ENCODE measurements at regions not wholly inside any gene's neighbourhood (a gene's known extent, or its start where the extent isn't known, plus 50 kb on each side); places are given as distances from the start of the nearest gene placed in this dataset.

DNA sequence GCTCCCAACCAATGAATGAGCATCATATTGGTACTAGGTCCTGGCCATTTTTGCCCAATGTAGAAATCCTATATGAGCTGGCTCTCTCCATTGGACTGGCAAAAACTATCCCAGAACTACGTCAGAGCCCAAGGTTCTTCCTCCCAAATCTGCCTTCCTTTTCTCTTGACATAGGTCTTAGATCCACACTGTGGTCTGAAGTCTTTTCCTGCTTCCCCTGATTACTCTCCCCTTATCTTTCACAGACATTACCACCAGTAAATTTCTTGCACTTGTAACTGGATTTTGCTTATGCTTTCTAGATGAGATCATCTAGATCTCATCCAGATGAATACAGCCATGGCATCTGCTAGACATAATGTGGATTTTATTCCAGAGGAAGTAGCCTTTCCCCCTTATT is 141.2 kb upstream of the GADL1 start:
- 94% methylated on average over 1 of the region's 1 CpG for WGBS
- Histone ChIP-seq H3K4me3 (ENCODE audit: low read length in 2 of 2) (no peak overlapping the region), H3K27me3 (ENCODE audit: control insufficient read depth in 2 of 2, insufficient read depth in 1 of 2, low read length in 1 of 2) (no peaks in the 10 kb centered on the region), H3K4me1 (ENCODE audit: control insufficient read depth in 2 of 2, insufficient read depth in 2 of 2, low read length in 2 of 2) (no peaks in the 10 kb centered on the region), H3K36me3 (ENCODE audit: control insufficient read depth in 2 of 2, insufficient read depth in 2 of 2, low read length in 1 of 2) (no peaks in the 10 kb centered on the region), H3K9me3 (ENCODE audit: control insufficient read depth in 2 of 2, insufficient read depth in 1 of 2, low read length in 1 of 2) (no peaks in the 10 kb centered on the region), H3K27ac (ENCODE audit: low read depth in 1 of 2, low read length in 1 of 2) (no peak overlapping the region)
- DNase-seq (ENCODE audit: low read depth in 6 of 9, low spot score in 9 of 9), result no peak

DNA sequence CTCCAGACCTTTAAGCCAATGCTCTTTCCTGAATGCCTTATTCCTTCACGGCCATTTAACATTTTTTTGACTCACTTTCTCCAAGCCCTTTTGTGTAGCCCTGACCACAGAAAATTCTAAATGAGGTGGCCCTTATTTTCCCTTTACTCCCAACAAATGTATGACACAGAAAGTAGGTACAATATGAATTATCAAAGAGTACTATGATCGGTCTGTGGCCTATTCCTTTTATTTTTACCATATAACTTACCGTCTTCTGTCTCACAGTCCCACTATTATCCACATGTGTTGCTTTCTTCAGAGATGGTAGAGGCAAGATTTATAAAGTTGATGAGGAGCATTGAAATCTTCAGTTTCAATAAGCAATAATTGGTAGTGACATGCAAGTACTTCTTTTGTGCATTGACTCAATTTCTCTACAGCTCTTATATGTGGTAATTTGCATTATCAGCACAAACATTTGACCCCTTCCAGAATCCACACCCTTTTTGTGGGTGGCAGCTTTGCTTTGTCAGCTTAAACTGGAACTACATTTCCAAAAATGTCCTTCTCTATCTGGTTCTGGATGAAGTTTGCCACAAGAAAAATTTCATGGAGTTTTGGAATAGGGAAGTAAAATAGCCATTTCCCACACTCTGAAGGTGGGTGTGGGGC is 143.8 kb upstream of the GADL1 start:
- no peaks in the 10 kb centered on the region for H3K4me1 ChIP-seq (ENCODE audit: control insufficient read depth in 2 of 2, insufficient read depth in 2 of 2, low read length in 2 of 2)
- no peak overlapping the region for H3K27ac ChIP-seq (ENCODE audit: low read depth in 1 of 2, low read length in 1 of 2)
- peaks cover 0 to 8% of the 10 kb centered on the region in 2 donors for H3K9me3 ChIP-seq (ENCODE audit: control insufficient read depth in 2 of 2, insufficient read depth in 1 of 2, low read length in 1 of 2)
- WGBS, result 98% methylated on average over 3 of the region's 3 CpGs
- DNase-seq (ENCODE audit: low read depth in 6 of 9, low spot score in 9 of 9), result no peak
- no peaks in the 10 kb centered on the region for H3K27me3 ChIP-seq (ENCODE audit: control insufficient read depth in 2 of 2, insufficient read depth in 1 of 2, low read length in 1 of 2)
- H3K36me3 ChIP-seq (ENCODE audit: control insufficient read depth in 2 of 2, insufficient read depth in 2 of 2, low read length in 1 of 2), result no peaks in the 10 kb centered on the region
- no peak overlapping the region for H3K4me3 ChIP-seq (ENCODE audit: low read length in 2 of 2)

DNA sequence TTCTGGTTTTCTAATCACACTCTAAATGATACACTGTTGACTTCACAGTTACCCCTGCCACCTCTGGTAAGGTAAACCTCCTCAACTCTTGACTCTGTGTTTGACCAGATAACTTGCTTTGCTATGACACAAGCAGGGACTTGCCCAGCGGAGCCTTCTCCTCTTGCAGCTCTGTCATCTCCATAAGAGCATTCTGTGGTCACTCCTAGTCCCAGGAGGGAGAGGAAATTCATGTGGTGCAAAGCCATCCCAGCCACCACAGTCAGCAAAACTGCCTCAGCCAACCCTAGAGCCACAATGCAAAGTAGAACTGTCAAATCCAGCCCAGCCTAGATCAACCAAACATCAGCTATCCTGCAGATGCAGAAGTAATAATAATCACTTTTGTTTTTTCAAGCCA is 144.7 kb upstream of the GADL1 start:
- H3K4me3 ChIP-seq (ENCODE audit: low read length in 2 of 2), result no peak overlapping the region
- no peak overlapping the region for H3K27ac ChIP-seq (ENCODE audit: low read depth in 1 of 2, low read length in 1 of 2)
- 95% methylated on average over 1 of the region's 1 CpG for WGBS
- DNase-seq (ENCODE audit: low read depth in 6 of 9, low spot score in 9 of 9), result no peak
- H3K4me1 ChIP-seq (ENCODE audit: control insufficient read depth in 2 of 2, insufficient read depth in 2 of 2, low read length in 2 of 2), result no peaks in the 10 kb centered on the region
- no peaks in the 10 kb centered on the region for H3K27me3 ChIP-seq (ENCODE audit: control insufficient read depth in 2 of 2, insufficient read depth in 1 of 2, low read length in 1 of 2)
- peaks cover 0 to 8% of the 10 kb centered on the region in 2 donors for H3K9me3 ChIP-seq (ENCODE audit: control insufficient read depth in 2 of 2, insufficient read depth in 1 of 2, low read length in 1 of 2)
- H3K36me3 ChIP-seq (ENCODE audit: control insufficient read depth in 2 of 2, insufficient read depth in 2 of 2, low read length in 1 of 2), result no peaks in the 10 kb centered on the region

GRCh38 chr3:31041161-31041978 is 146.9 kb upstream of the GADL1 start:
- Histone ChIP-seq H3K27ac (ENCODE audit: low read depth in 1 of 2, low read length in 1 of 2) (peak overlapping the region in 1 of 2 donors; percentile 7), H3K4me1 (ENCODE audit: control insufficient read depth in 2 of 2, insufficient read depth in 2 of 2, low read length in 2 of 2) (no peaks in the 10 kb centered on the region)

GRCh38 chr3:31043184-31043819 is 148.8 kb upstream of the GADL1 start:
- Histone ChIP-seq H3K27ac (ENCODE audit: low read depth in 1 of 2, low read length in 1 of 2) (no peak overlapping the region), H3K4me1 (ENCODE audit: control insufficient read depth in 2 of 2, insufficient read depth in 2 of 2, low read length in 2 of 2) (no peaks in the 10 kb centered on the region), H3K4me3 (ENCODE audit: low read length in 2 of 2) (no peak overlapping the region), H3K9me3 (ENCODE audit: control insufficient read depth in 2 of 2, insufficient read depth in 1 of 2, low read length in 1 of 2) (peaks cover 0 to 8% of the 10 kb centered on the region in 2 donors), H3K27me3 (ENCODE audit: control insufficient read depth in 2 of 2, insufficient read depth in 1 of 2, low read length in 1 of 2) (no peaks in the 10 kb centered on the region), H3K36me3 (ENCODE audit: control insufficient read depth in 2 of 2, insufficient read depth in 2 of 2, low read length in 1 of 2) (no peaks in the 10 kb centered on the region)
- WGBS, result 81% methylated on average over 3 of the region's 3 CpGs
- no peak for DNase-seq (ENCODE audit: low read depth in 6 of 9, low spot score in 9 of 9)

More at GRCh38 chr3:31041161-31041978, 146.9 kb upstream of the GADL1 start:
- Histone ChIP-seq H3K9me3 (ENCODE audit: control insufficient read depth in 2 of 2, insufficient read depth in 1 of 2, low read length in 1 of 2) (peaks cover 0 to 8% of the 10 kb centered on the region in 2 donors), H3K36me3 (ENCODE audit: control insufficient read depth in 2 of 2, insufficient read depth in 2 of 2, low read length in 1 of 2) (no peaks in the 10 kb centered on the region), H3K4me3 (ENCODE audit: low read length in 2 of 2) (no peak overlapping the region), H3K27me3 (ENCODE audit: control insufficient read depth in 2 of 2, insufficient read depth in 1 of 2, low read length in 1 of 2) (no peaks in the 10 kb centered on the region)
- 48% methylated on average over 2 of the region's 2 CpGs for WGBS
- peak in 1 of 9 donors; percentile 7 for DNase-seq (ENCODE audit: low read depth in 6 of 9, low spot score in 9 of 9)

GRCh38 chr3:31047673-31048072 is 153.2 kb upstream of the GADL1 start:
- H3K4me1 ChIP-seq (ENCODE audit: control insufficient read depth in 2 of 2, insufficient read depth in 2 of 2, low read length in 2 of 2), result no peaks in the 10 kb centered on the region
- WGBS, result 96% methylated on average over 3 of the region's 3 CpGs
- DNase-seq (ENCODE audit: low read depth in 6 of 9, low spot score in 9 of 9), result no peak
- H3K4me3 ChIP-seq (ENCODE audit: low read length in 2 of 2), result no peak overlapping the region
- no peak overlapping the region for H3K27ac ChIP-seq (ENCODE audit: low read depth in 1 of 2, low read length in 1 of 2)
- peaks cover 0 to 6% of the 10 kb centered on the region in 2 donors for H3K9me3 ChIP-seq (ENCODE audit: control insufficient read depth in 2 of 2, insufficient read depth in 1 of 2, low read length in 1 of 2)
- H3K27me3 ChIP-seq (ENCODE audit: control insufficient read depth in 2 of 2, insufficient read depth in 1 of 2, low read length in 1 of 2), result no peaks in the 10 kb centered on the region
- no peaks in the 10 kb centered on the region for H3K36me3 ChIP-seq (ENCODE audit: control insufficient read depth in 2 of 2, insufficient read depth in 2 of 2, low read length in 1 of 2)

GRCh38 chr3:31048143-31048542 is 153.7 kb upstream of the GADL1 start:
- peaks cover 0 to under 1% of the 10 kb centered on the region in 2 donors for H3K9me3 ChIP-seq (ENCODE audit: control insufficient read depth in 2 of 2, insufficient read depth in 1 of 2, low read length in 1 of 2)
- no peak for DNase-seq (ENCODE audit: low read depth in 6 of 9, low spot score in 9 of 9)
- no peak overlapping the region for H3K4me3 ChIP-seq (ENCODE audit: low read length in 2 of 2)
- H3K4me1 ChIP-seq (ENCODE audit: control insufficient read depth in 2 of 2, insufficient read depth in 2 of 2, low read length in 2 of 2), result no peaks in the 10 kb centered on the region
- H3K36me3 ChIP-seq (ENCODE audit: control insufficient read depth in 2 of 2, insufficient read depth in 2 of 2, low read length in 1 of 2), result no peaks in the 10 kb centered on the region
- H3K27ac ChIP-seq (ENCODE audit: low read depth in 1 of 2, low read length in 1 of 2), result no peak overlapping the region
- H3K27me3 ChIP-seq (ENCODE audit: control insufficient read depth in 2 of 2, insufficient read depth in 1 of 2, low read length in 1 of 2), result no peaks in the 10 kb centered on the region
- 99% methylated on average over 2 of the region's 2 CpGs for WGBS

GRCh38 chr3:31050296-31050695 is 155.8 kb upstream of the GADL1 start:
- H3K4me3 ChIP-seq (ENCODE audit: low read length in 2 of 2), result no peak overlapping the region
- no peaks in the 10 kb centered on the region for H3K9me3 ChIP-seq (ENCODE audit: control insufficient read depth in 2 of 2, insufficient read depth in 1 of 2, low read length in 1 of 2)
- no peak for DNase-seq (ENCODE audit: low read depth in 6 of 9, low spot score in 9 of 9)
- H3K27me3 ChIP-seq (ENCODE audit: control insufficient read depth in 2 of 2, insufficient read depth in 1 of 2, low read length in 1 of 2), result no peaks in the 10 kb centered on the region
- H3K36me3 ChIP-seq (ENCODE audit: control insufficient read depth in 2 of 2, insufficient read depth in 2 of 2, low read length in 1 of 2), result no peaks in the 10 kb centered on the region
- H3K27ac ChIP-seq (ENCODE audit: low read depth in 1 of 2, low read length in 1 of 2), result no peak overlapping the region
- H3K4me1 ChIP-seq (ENCODE audit: control insufficient read depth in 2 of 2, insufficient read depth in 2 of 2, low read length in 2 of 2), result no peaks in the 10 kb centered on the region

GRCh38 chr3:31051226-31051625 is 156.8 kb upstream of the GADL1 start:
- H3K27me3 ChIP-seq (ENCODE audit: control insufficient read depth in 2 of 2, insufficient read depth in 1 of 2, low read length in 1 of 2), result no peaks in the 10 kb centered on the region
- no peak overlapping the region for H3K4me3 ChIP-seq (ENCODE audit: low read length in 2 of 2)
- WGBS, result 91% methylated on average over 1 of the region's 1 CpG
- DNase-seq (ENCODE audit: low read depth in 6 of 9, low spot score in 9 of 9), result no peak
- no peak overlapping the region for H3K27ac ChIP-seq (ENCODE audit: low read depth in 1 of 2, low read length in 1 of 2)
- H3K4me1 ChIP-seq (ENCODE audit: control insufficient read depth in 2 of 2, insufficient read depth in 2 of 2, low read length in 2 of 2), result no peaks in the 10 kb centered on the region
- H3K36me3 ChIP-seq (ENCODE audit: control insufficient read depth in 2 of 2, insufficient read depth in 2 of 2, low read length in 1 of 2), result no peaks in the 10 kb centered on the region
- no peaks in the 10 kb centered on the region for H3K9me3 ChIP-seq (ENCODE audit: control insufficient read depth in 2 of 2, insufficient read depth in 1 of 2, low read length in 1 of 2)
